ENCODE measurements at regions not wholly inside any gene's neighbourhood (a gene's known extent, or its start where the extent isn't known, plus 50 kb on each side); places are given as distances from the start of the nearest gene placed in this dataset.

GRCh38 chr21:35478161-35479064, 429.3 kb upstream of the RUNX1 start:
- TF ChIP-seq GABPA (IDR thresholded peaks at IDR 0.05; ENCODE audit: low read depth) (no peak), SPI1 (IDR thresholded peaks at IDR 0.05; ENCODE audit: borderline replicate concordance, low read depth) (no peak)
- Histone ChIP-seq H3K4me3 (replicated peaks; ENCODE audit: insufficient read depth, low read length) (no peak overlapping the region), H3K27ac (replicated peaks) (no peak overlapping the region), H3K27me3 (ENCODE audit: insufficient read depth, poor library complexity, severe bottlenecking) (no peaks in the 10 kb centered on the region)
- no peak for DNase-seq (ENCODE audit: low read depth in 1 of 2, low spot score in 1 of 2)

- H3K4me3 ChIP-seq (replicated peaks; ENCODE audit: insufficient read depth, low read length) = no peak overlapping the region
- no peaks in the 10 kb centered on the region for H3K27me3 ChIP-seq (ENCODE audit: insufficient read depth, poor library complexity, severe bottlenecking)
- no peak overlapping the region for H3K27ac ChIP-seq (replicated peaks)
- no peak for TF ChIP-seq CTCF (IDR thresholded peaks at IDR 0.05; ENCODE audit: insufficient read depth, low read length)
- TF ChIP-seq REST (IDR thresholded peaks at IDR 0.05; ENCODE audit: insufficient replicate concordance, low read depth) = no peak
- TF ChIP-seq SPI1 (IDR thresholded peaks at IDR 0.05; ENCODE audit: borderline replicate concordance, low read depth) = no peak
- no peak for TF ChIP-seq GABPA (IDR thresholded peaks at IDR 0.05; ENCODE audit: low read depth)
- no peak for TF ChIP-seq POLR2AphosphoS5 (IDR thresholded peaks at IDR 0.05; ENCODE audit: low read depth)
- no peak for DNase-seq (ENCODE audit: low read depth in 1 of 2, low spot score in 1 of 2)
Observed at GRCh38 chr21:35477622-35478021, 428.5 kb upstream of the RUNX1 start.

- Histone ChIP-seq H3K27ac (replicated peaks) (no peak overlapping the region), H3K27me3 (ENCODE audit: insufficient read depth, poor library complexity, severe bottlenecking) (no peaks in the 10 kb centered on the region), H3K4me3 (replicated peaks; ENCODE audit: insufficient read depth, low read length) (no peak overlapping the region)
- TF ChIP-seq POLR2AphosphoS5 (IDR thresholded peaks at IDR 0.05; ENCODE audit: low read depth) (no peak), REST (IDR thresholded peaks at IDR 0.05; ENCODE audit: insufficient replicate concordance, low read depth) (no peak), CTCF (IDR thresholded peaks at IDR 0.05; ENCODE audit: insufficient read depth, low read length) (no peak), GABPA (IDR thresholded peaks at IDR 0.05; ENCODE audit: low read depth) (no peak), SPI1 (IDR thresholded peaks at IDR 0.05; ENCODE audit: borderline replicate concordance, low read depth) (no peak)
- DNase-seq (ENCODE audit: low read depth in 1 of 2, low spot score in 1 of 2) = no peak
Observed at GRCh38 chr21:35476621-35477395, 427.7 kb upstream of the RUNX1 start.

GRCh38 chr21:35475762-35476161, 426.7 kb upstream of the RUNX1 start:
- no peaks in the 10 kb centered on the region for H3K27me3 ChIP-seq (ENCODE audit: insufficient read depth, poor library complexity, severe bottlenecking)
- DNase-seq (ENCODE audit: low read depth in 1 of 2, low spot score in 1 of 2) = peak; percentile 42 to 67
- no peak overlapping the region for H3K4me3 ChIP-seq (replicated peaks; ENCODE audit: insufficient read depth, low read length)
- no peak overlapping the region for H3K27ac ChIP-seq (replicated peaks)
- TF ChIP-seq REST (IDR thresholded peaks at IDR 0.05; ENCODE audit: insufficient replicate concordance, low read depth) (no peak), SPI1 (IDR thresholded peaks at IDR 0.05; ENCODE audit: borderline replicate concordance, low read depth) (no peak), GABPA (IDR thresholded peaks at IDR 0.05; ENCODE audit: low read depth) (peak; percentile 41; the same call in 1 of the 2 replicates)

Data from HL-60 (cell line).